Non-pigmented ciliary epithelial cell (primary cell): ENCODE measurements at regions not wholly inside any gene's neighbourhood (a gene's known extent, or its start where the extent isn't known, plus 50 kb on each side); places are given as distances from the start of the nearest gene placed in this dataset.

ENCODE experiments used
- DNase-seq: peaks from one replicate; pipeline ENCODE4 v3.0.0-alpha.2; 2010; ENCODE audit warnings: low read depth

DNA sequence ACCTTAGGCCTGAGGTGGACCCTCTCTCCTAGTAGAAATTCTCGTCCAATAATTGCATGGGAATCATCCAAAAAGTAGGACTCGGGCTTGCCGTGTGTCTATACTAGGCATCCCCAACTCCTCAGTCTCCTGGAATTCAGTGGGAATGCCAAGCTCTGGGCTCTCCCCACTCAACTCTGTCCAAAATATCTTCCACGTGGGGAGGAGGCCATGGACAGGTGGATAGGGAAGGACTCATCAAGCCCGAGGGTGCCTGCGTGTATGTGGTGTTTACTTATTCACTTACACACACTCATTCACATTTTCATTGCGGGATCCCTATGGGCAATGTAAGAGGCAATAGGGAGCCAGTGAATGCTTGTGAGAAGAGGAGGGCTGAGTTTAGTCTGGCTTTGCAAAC, 383.3 kb downstream of the MN1 start:
- no peak for DNase-seq

DNA sequence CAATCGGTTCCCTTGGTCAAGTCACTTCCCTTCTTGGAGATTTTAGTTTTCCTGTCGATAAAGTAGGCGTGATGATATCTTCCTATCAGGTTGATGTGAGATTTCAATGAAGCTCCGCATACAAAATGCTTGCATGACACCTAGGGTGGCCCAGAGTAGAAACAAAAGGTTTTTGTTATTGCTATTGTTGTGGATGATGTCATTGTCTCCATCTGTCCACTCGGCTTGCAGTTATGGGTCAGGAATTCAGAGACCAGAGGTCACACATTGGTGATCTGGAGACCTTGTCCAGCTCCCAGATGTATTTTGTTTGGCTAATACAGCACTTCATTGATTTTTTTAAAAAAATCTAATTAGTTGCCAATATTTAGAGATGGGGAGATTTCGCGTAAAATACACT, 382.1 kb downstream of the MN1 start:
- no peak for DNase-seq

GRCh38 chr22:27420195-27420816, 381.2 kb downstream of the MN1 start:
- DNase-seq, result no peak

GRCh38 chr22:27420817-27421361, 380.7 kb downstream of the MN1 start:
- peak; percentile 78 for DNase-seq

DNA sequence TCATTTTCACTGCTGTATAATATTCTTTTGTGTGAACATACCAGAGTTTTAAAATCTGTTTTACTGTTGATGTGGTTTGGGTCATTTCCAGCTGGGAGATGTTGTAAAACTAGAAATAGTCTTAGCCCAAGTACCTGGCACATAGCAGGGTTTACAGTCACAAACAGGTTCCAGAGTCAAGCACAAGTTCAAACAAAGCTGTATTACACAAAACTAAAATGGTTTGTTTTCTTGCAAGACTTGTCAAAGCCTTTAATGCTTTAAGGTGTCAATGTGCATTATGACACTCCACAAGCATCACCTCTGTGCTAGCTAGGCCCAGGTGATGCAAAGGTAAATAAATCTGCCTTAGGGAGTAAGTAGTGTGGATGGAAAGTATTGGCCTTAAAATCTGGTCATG, 379.1 kb downstream of the MN1 start:
- DNase-seq, result no peak

DNA sequence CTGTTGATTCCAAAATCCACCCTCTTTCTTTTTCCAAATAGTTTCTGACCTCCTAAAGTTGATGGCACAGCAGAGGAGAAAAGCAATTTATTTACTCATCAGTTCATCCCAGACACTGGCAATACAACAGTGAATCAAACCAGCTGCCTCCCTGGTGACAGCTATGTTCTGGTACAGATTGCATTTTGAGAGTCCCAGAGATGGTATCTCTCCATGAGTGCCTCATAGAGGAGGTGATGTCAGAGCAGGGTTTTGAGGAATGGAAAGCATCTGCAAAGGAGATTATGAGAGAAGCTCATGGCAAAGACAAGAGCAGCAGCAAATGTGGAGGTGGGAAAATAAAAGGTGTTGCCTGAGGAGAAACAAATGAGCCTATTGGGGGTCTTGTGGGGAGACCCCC, 377.2 kb downstream of the MN1 start:
- no peak for DNase-seq

DNA sequence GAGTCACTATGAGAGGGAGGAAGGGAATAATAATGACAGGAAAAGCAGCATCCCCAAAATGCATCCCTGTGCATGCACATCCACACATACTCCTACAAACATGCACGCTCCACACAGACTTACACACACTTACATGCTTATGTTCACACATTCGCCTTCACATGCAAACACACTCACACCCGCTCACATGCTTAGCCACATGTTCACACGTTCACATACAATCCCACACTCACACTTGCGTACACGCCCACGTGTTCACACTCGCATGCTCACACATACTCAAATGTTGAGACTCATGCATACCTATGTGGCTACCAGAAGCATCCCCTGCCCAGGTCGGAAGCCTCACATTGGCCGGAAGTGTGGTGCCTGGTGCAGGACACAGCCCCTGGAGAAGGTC, 372.1 kb downstream of the MN1 start:
- no peak for DNase-seq

- no peak for DNase-seq
These were observed 370.5 kb downstream of the MN1 start for GRCh38 chr22:27431081-27431480.

GRCh38 chr22:27431896-27432295, 369.7 kb downstream of the MN1 start:
- DNase-seq, result no peak

DNA sequence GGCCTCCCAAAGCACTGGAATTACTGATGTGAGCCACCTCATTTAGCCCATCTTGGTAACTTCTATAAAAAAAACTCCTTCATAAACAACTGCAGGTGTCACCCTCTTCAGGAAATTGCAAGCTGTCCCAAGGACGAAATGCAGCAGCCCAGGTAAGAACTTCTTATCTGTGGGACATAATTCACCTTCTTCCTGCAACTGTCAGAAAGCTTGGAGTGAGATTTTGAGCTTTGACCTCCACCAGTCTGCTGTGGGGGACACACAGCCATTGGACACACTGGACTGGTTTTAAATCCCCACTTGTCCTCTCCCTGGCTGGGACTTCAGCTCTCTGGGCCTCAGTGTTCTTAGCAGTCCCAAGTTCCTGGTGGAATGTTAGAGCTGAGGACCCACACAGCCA, 368.5 kb downstream of the MN1 start:
- DNase-seq, result no peak

DNA sequence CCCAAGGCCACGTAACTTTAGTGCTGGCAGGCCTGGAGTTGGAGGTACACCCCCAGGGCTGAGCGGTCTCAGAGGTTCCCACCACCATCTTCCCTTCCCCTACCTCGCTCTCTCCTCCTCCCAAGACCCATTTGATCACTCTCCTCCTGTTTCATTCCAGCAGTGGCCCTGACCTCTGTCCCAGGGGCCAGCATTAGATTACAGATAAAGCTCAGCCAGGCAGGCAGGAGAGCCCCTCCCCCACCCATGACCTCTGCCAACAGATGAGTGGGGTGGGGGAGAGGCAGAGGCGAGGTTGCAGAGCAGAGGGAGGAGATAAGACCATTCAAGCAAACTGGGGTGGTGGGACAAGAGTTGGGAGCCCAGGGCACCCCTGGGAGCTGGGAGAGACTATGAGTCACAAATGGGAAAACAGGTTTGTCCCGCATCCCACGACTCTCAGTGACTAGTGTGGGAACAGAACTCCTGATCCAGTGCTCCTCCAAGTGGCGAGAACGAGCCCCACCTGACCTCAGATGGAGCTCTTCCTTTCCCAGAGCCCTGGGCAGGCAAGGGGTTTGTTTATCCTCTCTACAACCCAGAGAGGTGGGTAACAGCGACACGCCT, 367.9 kb downstream of the MN1 start:
- DNase-seq, result no peak

DNA sequence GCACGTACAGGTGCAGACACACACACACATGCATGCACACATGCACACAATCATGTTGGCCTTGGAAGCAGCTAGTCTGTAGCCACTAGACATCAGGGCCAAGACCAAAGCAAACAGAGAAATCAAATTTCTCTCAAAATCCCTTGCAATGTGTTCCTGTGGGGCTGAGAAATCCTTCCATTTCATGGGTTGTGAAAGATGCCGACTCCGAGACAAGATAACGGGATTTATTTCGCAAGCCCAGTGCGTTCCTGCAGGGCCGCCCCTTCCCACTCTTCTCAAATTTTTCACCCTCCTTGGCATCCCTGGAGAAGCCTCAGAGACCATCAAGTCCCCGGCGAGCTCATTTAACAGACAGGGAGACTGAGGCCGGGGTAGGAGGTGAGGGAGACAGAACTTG, 366.7 kb downstream of the MN1 start:
- DNase-seq, result no peak

- no peak for DNase-seq
These were observed 365.5 kb downstream of the MN1 start for GRCh38 chr22:27435844-27436576.

DNA sequence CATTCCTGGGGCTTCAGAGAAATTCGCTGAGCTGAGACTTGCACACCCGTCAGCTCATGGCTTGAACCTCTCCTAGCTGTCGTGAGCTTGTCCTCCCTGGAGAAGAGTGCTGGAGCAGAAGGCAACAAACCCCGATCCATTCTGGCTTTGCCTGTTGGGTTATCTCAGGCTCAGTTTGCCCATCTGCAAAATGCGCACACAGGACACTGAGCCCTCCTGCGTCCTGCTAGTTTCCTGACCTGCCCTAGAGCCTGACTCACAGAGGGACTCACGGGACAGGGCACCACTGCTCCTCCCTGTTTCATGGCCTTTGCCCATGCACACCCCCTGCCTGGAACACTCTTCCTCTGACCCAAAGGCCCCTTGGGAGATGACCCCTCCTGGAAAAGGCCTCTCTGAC, 365.0 kb downstream of the MN1 start:
- no peak for DNase-seq

DNA sequence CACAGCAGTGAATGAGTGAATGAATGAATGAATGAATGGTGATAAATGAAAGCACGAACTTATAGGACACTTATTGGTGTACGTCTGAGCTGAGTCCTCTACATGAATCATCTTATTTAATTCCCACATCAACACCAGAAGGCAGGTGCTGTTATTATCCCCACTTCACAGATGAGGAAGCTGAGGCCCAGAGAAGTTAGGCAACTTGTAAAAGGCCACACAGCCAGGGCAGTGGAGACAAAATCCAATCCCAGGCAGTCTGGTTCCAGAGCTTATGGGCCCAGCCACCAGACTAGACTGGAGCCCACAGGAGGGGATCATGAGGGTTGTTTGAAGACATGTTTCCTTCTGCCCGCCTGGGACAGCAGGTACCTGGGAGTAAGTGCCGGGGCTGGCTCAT, 364.0 kb downstream of the MN1 start:
- DNase-seq, result no peak

- no peak for DNase-seq
These were observed 363.1 kb downstream of the MN1 start for GRCh38 chr22:27438271-27438980.

GRCh38 chr22:27439131-27439530, 362.4 kb downstream of the MN1 start:
- no peak for DNase-seq

DNA sequence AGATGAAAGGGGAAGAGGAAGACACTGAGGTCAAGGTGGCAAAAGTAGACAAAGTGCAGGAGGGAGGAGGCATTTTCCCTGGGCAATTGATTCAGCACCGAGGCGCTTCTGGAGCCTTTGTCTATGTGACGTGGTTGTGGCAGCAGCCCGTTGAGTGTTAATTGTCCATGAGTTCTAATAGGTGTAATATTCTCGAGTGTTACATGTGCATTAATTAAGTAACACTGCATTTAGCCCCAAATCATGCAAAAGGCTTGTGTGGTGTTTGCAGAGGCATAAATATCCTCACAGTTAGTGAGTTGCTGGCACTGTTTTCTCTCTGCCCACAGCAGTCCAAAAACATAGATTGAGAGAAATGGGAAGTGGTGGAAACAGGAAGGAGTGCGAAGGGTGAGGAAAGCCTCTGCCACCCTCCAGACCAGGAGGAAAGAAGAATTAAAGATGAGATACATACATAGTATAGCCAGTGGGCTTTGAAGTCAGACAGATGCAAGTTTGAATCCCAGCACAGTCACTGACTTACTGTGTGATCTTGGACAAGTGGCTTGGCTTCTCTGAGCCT, 361.2 kb downstream of the MN1 start:
- no peak for DNase-seq

DNA sequence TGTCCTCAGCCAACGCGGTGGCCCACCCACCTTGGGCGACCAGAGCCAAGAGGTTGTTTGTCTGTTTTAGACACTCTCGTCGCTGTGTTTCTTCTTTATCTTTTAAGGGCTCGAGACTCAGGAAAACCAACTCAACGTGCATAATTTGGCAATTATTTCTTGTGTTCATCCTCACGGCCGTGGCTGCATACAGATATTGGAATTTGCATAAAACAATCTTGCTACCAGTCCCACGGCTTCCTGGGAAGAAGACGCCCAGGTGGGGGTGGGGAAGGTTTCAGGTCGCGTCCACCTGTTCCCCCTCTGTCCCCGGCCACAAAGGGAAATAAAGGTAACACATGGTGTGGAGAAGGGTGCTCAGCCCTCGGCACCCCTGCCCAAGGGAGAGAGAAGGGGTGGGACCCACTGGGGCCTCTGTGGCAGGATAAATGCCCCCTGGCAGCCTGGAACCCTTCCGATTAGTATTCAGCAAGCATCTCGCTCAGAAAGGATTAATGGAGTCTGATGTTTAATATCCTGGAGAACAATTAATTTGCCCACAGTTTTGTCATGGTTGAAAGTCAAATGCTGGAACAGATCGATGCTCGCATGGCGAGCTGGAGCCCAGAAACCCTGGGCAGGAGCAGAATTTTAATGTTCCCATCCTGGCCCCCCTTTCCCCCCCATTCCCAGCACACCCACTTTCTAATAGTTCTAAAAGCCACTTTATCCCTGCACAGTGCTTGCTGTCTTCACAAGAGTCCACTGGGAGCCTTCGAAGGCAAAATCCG, 359.7 kb downstream of the MN1 start:
- no peak for DNase-seq

DNA sequence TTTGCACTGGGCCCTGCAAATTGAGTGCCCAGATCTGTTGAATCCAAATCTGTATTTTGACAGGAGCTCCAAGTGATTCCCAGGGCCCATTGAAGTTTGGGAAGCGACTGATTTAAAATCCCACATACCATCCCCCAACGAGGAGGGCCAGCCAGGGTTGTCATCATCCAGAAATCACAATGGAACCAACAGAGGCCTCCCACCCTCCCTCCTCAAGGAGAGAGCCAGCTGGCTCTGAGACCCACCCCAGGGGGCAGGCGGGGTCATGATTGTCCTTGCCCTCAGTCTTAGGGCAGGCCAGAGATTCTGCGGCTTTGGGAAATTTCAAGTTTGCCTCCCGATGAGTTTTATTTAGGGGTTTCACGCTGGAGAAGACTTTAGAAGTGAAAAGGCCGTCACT, 358.2 kb downstream of the MN1 start:
- no peak for DNase-seq

GRCh38 chr22:27445881-27446280, 355.7 kb downstream of the MN1 start:
- no peak for DNase-seq

- no peak for DNase-seq
These were observed 354.3 kb downstream of the MN1 start for GRCh38 chr22:27447289-27447688.
